Brain microvascular endothelial cell (primary cell): ENCODE measurements at regions not wholly inside any gene's neighbourhood (a gene's known extent, or its start where the extent isn't known, plus 50 kb on each side); places are given as distances from the start of the nearest gene placed in this dataset.

Experiments
- DNase-seq: peaks from one replicate; pipeline ENCODE4 v3.0.0-alpha.2; 2020
- H3K27ac ChIP-seq: fragments of 250-450 bp; sonication (Bioruptor Pico); 2 replicates; pipeline ENCODE4 v1.5.1; 2020; ENCODE audit warnings: mild to moderate bottlenecking, moderate library complexity
- H3K27me3 ChIP-seq: fragments of 250-450 bp; sonication (Bioruptor Pico); replicated peaks from 2 replicates; pipeline ENCODE4 v1.5.1; 2020; ENCODE audit warnings: mild to moderate bottlenecking
- H3K36me3 ChIP-seq: fragments of 250-450 bp; sonication (Bioruptor Pico); replicated peaks from 2 replicates; pipeline ENCODE4 v1.5.1; 2020; ENCODE audit warnings: mild to moderate bottlenecking
- H3K4me3 ChIP-seq: 2 replicates; pipeline ENCODE4 v1.5.1; 2011; ENCODE audit warnings: low read depth, mild to moderate bottlenecking, control low read depth, low read length, moderate library complexity
- CTCF ChIP-seq: IDR thresholded peaks from 2 replicates; pipeline ENCODE4 v1.5.1; 2011; ENCODE audit warnings: low read depth, mild to moderate bottlenecking, moderate library complexity, low read length, control low read depth, inconsistent platforms; ENCODE audit errors: missing control alignments
- in situ Hi-C: cut with HindIII; loops from 2 replicates; pipeline ENCODE4 v1.10.0; 2017; ENCODE audit warnings: low sequenced_read_pairs, low pct_ligation_motif_present

- H3K27ac ChIP-seq, result no peak overlapping the region
- DNase-seq, result peak; percentile 61
- no peaks in the 10 kb centered on the region for H3K27me3 ChIP-seq
- no peak for TF ChIP-seq CTCF
- in situ Hi-C loops, result no loop called here
- no peaks in the 10 kb centered on the region for H3K36me3 ChIP-seq
- no peak overlapping the region for H3K4me3 ChIP-seq
Observed at GRCh38 chr12:92030618-92031017, 115.0 kb downstream of the BTG1 start.

GRCh38 chr12:92029902-92030586 lies 115.6 kb downstream of the BTG1 start:
- H3K27me3 ChIP-seq, result no peaks in the 10 kb centered on the region
- H3K36me3 ChIP-seq, result no peaks in the 10 kb centered on the region
- in situ Hi-C loops, result no loop called here
- H3K27ac ChIP-seq, result no peak overlapping the region
- no peak for DNase-seq
- no peak overlapping the region for H3K4me3 ChIP-seq
- TF ChIP-seq CTCF, result no peak

GRCh38 chr12:92029136-92029535 lies 116.5 kb downstream of the BTG1 start:
- in situ Hi-C loops, result no loop called here
- Histone ChIP-seq H3K27me3 (no peaks in the 10 kb centered on the region), H3K36me3 (no peaks in the 10 kb centered on the region), H3K4me3 (no peak overlapping the region), H3K27ac (no peak overlapping the region)
- DNase-seq, result no peak
- TF ChIP-seq CTCF, result no peak

DNA sequence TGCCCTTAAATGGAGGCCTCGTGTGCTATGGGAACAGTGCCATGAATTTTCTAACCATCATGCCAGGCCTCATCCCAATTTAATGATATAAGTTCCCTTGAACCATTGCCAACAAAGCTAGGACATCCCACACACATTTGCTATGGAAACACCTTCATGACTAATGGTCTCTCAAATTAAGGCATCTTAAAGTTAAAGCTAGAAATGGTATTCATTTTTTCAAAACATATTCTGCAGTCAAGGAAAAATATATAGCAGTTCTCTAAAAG lies 117.3 kb downstream of the BTG1 start:
- H3K4me3 ChIP-seq, result no peak overlapping the region
- DNase-seq, result no peak
- no peaks in the 10 kb centered on the region for H3K36me3 ChIP-seq
- no peaks in the 10 kb centered on the region for H3K27me3 ChIP-seq
- no peak overlapping the region for H3K27ac ChIP-seq
- in situ Hi-C loops, result no loop called here
- TF ChIP-seq CTCF, result no peak

DNA sequence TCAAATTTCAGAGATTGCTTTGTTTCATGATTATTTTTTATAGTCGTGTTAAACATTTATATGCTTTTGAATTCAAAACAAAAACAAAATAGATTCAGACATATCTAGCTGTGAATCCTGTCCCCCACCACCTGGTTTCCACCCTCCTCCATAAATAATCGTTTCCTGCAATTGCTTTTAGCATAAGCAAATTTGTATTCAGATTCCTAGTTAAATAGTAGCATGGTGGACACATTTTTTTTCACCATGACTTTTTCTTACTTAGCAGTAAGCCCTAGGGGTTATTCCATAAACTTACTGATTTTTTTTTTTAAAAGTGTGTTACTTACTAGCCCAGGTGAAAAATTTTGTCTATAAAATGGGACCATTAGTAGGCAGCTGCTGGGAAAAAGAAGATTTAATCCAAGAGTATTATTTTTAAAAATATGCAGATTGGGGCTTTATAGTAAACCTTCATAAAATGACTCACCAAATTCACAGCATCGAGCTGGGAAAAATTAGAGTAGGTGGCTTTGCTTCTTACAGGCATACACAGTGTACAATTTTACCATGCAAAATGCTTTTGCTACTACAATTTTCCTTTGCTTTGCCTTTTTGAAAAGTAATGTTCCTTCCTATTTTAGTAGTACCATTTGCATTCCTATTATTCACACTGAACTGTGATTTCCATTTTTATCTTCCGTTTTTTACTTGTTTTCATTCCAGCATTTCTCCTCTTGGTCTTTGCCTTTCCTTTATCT lies 117.8 kb downstream of the BTG1 start:
- no peak overlapping the region for H3K4me3 ChIP-seq
- TF ChIP-seq CTCF, result no peak
- no peaks in the 10 kb centered on the region for H3K27me3 ChIP-seq
- DNase-seq, result no peak
- in situ Hi-C loops, result no loop called here
- H3K27ac ChIP-seq, result no peak overlapping the region
- no peaks in the 10 kb centered on the region for H3K36me3 ChIP-seq

GRCh38 chr12:92027243-92027642 lies 118.4 kb downstream of the BTG1 start:
- DNase-seq, result no peak
- no peak overlapping the region for H3K27ac ChIP-seq
- TF ChIP-seq CTCF, result no peak
- H3K36me3 ChIP-seq, result no peaks in the 10 kb centered on the region
- in situ Hi-C loops, result no loop called here
- no peaks in the 10 kb centered on the region for H3K27me3 ChIP-seq
- no peak overlapping the region for H3K4me3 ChIP-seq
